ENCODE measurements at regions not wholly inside any gene's neighbourhood (a gene's known extent, or its start where the extent isn't known, plus 50 kb on each side); places are given as distances from the start of the nearest gene placed in this dataset.
"Not testable (repeated sequence)": the region's sequence is repeated elsewhere in the genome, so short reads cannot be mapped to it uniquely, and the experiment has no call there.

GRCh38 chr11:82047200-82047599, 686.5 kb downstream of the FAM181B start:
- DNase-seq (ENCODE audit: low read depth) = no peak

DNA sequence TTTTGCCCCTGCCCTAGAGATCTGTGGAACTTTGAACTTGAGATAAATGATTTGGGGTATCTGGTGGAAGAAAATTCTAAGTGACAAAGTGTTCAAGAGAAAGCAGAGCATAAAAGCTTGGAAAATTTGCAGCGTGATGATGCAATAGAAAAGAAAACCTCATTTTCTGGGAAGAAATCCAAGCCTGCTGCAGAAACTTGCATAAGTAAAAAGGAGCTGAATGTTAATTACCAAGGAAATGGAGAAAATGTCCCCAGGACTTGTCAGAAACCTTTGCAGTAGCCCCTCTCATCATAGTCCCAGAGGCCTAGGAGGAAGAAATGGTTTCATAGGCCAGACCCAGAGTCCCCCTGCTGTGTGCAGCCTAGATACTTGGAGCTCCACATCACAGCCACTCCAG, 686.9 kb downstream of the FAM181B start:
- peak; percentile 53 for DNase-seq (ENCODE audit: low read depth)

DNA sequence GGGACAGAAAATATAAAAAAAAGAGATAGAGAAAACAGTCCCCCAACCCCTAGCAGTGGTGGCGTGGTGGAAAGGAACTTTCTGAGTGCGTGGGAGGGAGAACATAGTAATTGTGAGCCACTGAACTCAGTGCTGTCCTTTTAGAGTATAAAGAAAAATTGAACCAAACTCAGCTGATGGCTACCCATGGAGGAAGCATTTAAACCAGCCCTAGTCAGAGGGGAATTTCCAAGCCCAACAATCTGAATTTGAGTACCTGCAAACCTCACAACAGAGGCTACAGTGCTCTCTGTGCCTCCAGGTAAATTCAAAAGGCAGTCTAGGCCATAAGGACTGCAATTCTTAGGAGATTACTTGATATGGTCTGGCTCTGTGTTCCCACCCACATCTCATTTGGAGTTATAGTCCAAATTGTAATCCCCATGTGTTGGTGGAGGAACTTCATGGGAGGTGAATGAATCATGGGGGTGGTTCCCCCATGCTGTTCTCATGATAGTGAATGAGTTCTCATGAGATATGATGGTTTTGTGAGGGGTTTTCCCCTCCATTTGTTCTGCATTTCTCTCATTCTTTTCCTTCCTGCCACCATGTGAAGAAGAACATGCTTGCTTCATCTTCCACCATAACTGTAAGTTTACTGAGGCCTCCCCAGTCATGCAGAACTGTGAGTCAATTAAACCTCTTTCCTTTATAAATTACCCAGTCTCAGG, 687.8 kb downstream of the FAM181B start:
- no peak for DNase-seq (ENCODE audit: low read depth)

- peak; percentile 48 for DNase-seq (ENCODE audit: low read depth)
Observed at GRCh38 chr11:82043316-82043715, 690.3 kb downstream of the FAM181B start.

DNA sequence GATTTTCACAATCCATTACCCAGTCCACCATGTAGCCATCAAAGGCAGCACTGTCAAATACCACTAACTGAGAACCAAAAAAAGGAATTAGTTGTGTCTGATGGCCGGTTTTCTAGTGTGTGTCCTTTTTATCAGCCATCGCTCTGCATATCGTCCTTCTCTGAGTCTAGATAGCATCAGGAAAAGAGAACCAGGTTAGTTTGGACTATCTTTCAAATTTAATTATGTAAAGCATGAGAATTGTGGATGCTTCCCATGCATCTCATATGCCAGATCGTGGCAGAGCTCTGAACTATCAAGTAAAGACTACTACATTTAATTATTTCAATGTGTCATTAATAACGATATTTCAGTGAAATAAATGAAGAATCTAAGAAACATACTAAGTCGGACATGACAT, 691.9 kb downstream of the FAM181B start:
- no peak for DNase-seq (ENCODE audit: low read depth)

- DNase-seq (ENCODE audit: low read depth) = no peak
Observed at GRCh38 chr11:82038154-82038553, 695.5 kb downstream of the FAM181B start.

GRCh38 chr11:82034527-82034926, 699.1 kb downstream of the FAM181B start:
- no peak for DNase-seq (ENCODE audit: low read depth)

- DNase-seq (ENCODE audit: low read depth) = not testable (repeated sequence)
Observed at GRCh38 chr11:82027335-82027734, 706.3 kb downstream of the FAM181B start.

GRCh38 chr11:82024760-82025159, 708.9 kb downstream of the FAM181B start:
- no peak for DNase-seq (ENCODE audit: low read depth)

GRCh38 chr11:82012276-82012675, 721.4 kb downstream of the FAM181B start:
- DNase-seq (ENCODE audit: low read depth) = no peak

- DNase-seq (ENCODE audit: low read depth) = no peak
Observed at GRCh38 chr11:82009133-82009532, 724.5 kb downstream of the FAM181B start.

DNA sequence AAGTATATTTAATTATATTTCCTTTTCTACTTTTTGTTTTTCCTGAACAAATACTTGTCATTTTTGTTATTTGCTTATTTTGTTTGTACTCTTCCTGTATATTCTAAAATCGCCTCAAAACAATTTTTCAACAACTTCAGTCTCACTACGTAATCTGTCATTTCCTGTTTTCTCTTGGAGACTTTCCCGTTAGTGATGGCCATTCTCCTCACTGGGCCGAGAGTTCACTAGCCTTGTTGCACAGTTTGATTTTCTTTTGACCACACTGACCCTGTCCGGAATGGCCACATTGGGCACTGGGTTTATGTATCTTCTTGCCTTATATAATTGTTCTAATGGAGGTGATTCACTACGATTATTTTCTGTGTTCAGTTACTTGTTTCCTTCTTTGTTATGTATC, 726.1 kb downstream of the FAM181B start:
- DNase-seq (ENCODE audit: low read depth) = no peak

DNA sequence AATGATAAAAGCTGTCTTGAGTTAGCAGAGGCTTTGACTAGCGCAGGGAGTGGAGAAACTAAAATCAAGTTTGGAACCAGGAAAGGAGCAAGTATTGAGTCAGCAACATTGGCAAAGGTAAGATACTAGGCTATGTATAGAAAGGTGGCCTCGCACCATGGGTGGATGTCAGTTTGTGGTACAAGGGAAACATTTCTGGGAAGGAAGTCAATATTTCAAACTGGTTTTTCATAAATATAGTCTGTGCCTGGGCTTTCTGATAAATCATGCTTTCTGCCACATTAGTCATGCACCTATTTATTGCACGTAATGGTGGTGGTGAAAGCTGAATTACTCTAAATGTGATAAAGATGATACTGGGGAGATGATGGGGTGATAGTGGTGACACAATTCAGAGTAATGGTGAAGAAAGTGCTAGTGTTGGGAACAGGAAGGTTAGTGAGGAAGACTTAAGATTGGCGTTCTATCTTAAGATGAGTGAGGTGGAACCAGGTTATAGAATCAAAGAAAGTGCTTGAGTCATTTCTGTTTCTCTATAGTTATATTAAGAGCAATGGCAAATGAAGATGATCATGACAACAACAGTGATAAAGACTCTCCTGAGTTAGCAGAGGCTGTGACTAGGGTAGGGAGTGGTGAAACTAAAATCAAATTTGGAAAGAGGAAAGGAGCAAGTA, 729.0 kb downstream of the FAM181B start:
- no peak for DNase-seq (ENCODE audit: low read depth)

DNA sequence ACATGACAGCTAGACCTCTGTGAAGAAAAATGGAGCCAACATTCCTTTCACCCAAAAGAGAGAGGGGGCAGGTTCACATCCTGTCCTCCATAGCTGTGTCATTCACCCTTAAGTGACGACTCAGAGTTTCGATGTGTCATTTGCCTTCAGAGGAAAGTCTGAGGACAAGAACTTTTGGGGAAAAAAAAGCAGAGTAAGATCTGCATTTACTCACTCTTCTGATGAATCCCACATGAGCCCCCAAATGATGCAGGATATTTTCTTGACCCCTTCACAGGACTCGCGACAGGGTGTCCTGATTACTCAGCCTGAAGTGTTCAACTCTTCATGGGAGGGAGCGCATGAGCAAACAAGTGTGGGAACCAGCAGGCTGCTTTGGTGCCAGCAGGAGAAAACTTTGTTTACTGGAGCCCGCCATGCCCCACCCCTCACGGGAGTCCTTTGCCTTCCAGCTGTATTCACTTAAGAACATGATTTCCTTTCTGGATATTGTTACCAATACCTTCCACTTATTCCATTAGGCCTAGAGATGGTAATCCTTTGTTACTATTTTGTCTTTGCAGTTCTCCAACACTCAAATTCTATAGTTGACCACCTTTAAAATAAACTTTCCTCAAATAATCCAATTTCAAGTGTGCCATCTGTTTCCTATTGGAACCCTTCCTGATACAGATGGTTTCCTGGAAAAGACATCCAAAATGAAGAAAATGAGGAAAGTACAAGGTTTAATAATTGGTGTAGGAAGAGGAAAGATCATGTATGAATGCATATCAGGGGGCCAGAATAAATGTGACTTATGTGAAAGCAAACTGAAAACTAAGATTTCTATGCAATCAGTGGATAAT, 729.8 kb downstream of the FAM181B start:
- DNase-seq (ENCODE audit: low read depth) = peak; percentile 38

DNA sequence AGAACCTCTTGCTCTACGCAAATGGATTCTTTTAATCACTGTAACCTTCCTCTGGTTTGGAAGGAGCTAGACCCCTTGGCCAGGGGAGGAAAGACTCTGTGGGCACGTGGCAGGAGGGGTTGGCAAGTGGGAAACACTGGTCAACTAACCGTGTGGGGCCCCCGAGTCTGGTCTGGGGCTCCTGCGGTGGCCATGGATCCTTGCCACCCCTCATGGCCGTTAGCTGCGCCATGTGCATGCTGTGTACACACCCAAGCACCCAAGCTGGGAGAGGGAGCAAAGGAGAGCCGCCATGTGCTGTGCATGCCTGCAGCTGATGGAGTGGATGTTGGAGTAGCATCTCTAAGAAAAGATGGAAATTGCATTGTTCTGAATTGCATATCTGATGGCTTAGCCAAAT, 730.6 kb downstream of the FAM181B start:
- no peak for DNase-seq (ENCODE audit: low read depth)

- no peak for DNase-seq (ENCODE audit: low read depth)
Observed at GRCh38 chr11:81995889-81996288, 737.8 kb downstream of the FAM181B start.

GRCh38 chr11:81993755-81994154, 739.9 kb downstream of the FAM181B start:
- no peak for DNase-seq (ENCODE audit: low read depth)

- no peak for DNase-seq (ENCODE audit: low read depth)
Observed at GRCh38 chr11:81990659-81991443, 742.8 kb downstream of the FAM181B start.

DNA sequence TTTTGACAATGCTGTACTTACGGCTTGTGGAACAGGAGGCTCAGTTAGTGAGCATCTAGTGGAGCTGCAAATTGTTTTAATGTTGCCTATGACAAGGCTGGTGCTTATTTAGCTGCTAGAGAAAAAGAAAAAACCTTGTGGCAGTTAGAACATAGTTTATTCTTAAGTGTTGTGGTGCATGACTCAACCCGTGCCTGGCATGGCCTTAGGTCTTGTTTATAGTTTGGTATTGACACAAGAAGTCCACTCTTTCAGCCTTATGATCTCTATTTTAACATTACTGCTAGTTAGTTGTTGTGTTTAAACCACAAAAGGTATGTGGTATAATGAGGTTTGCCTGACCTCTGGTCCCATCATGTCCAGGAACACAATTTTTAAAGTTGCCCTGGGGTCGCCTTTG, 744.6 kb downstream of the FAM181B start:
- no peak for DNase-seq (ENCODE audit: low read depth)

- DNase-seq (ENCODE audit: low read depth) = peak; percentile 43
Observed at GRCh38 chr11:81987829-81988472, 745.7 kb downstream of the FAM181B start.

DNA sequence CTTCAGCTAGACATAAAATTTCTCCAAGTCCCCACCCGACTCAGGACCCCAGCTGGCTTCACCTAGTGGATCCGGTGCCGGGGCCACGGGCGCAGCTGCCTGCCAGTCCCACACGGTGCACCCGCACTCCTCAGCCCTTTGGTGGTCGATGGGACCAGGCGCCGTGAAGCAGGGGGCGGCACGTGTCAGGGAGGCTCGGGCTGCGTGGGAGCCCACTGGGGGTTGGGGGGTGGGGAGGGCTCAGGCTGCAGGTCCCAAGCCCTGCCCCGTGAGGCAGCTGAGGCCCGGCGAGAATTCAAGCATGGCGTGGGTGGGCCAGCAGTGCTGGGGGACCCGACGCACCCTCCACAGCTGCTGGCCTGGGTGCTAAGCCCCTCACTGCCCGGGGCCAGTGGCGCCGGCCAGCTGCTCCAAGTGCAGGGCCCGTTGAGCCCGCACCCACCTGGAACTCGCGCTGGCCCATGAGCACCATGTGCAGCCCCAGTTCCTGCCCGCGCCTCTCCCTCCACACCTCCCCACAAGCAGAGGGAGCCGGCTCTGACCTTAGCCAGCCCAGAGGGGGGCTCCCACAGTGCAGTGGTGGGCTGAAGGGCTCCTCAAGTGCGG, 747.0 kb downstream of the FAM181B start:
- DNase-seq (ENCODE audit: low read depth) = no peak
